HG03196 (cell line): ENCODE measurements at regions not wholly inside any gene's neighbourhood (a gene's known extent, or its start where the extent isn't known, plus 50 kb on each side); places are given as distances from the start of the nearest gene placed in this dataset.

Experiments used
- ATAC-seq: cut with Tn5 transposase; IDR thresholded peaks from one replicate; pipeline ENCODE4 v1.9.1; 2021; ENCODE audit not compliant: unreplicated experiment

- ATAC-seq, result no peak
These were observed 1825.1 kb upstream of the IGFBP7 start for GRCh38 chr4:58935332-58935731.

GRCh38 chr4:58936436-58936835 lies 1826.3 kb upstream of the IGFBP7 start:
- no peak for ATAC-seq

GRCh38 chr4:58940167-58940566 lies 1830.0 kb upstream of the IGFBP7 start:
- ATAC-seq, result no peak

GRCh38 chr4:58941286-58941685 lies 1831.1 kb upstream of the IGFBP7 start:
- no peak for ATAC-seq

- no peak for ATAC-seq
These were observed 1843.4 kb upstream of the IGFBP7 start for GRCh38 chr4:58953575-58953974.

- no peak for ATAC-seq
These were observed 1847.5 kb upstream of the IGFBP7 start for GRCh38 chr4:58957711-58958110.

GRCh38 chr4:58961283-58961682 lies 1851.1 kb upstream of the IGFBP7 start:
- no peak for ATAC-seq

GRCh38 chr4:58961925-58962324 lies 1851.7 kb upstream of the IGFBP7 start:
- no peak for ATAC-seq

GRCh38 chr4:58962424-58962823 lies 1852.2 kb upstream of the IGFBP7 start:
- ATAC-seq, result no peak

GRCh38 chr4:58981828-58982227 lies 1871.6 kb upstream of the IGFBP7 start:
- ATAC-seq, result no peak

GRCh38 chr4:58983887-58984286 lies 1873.7 kb upstream of the IGFBP7 start:
- ATAC-seq, result no peak

- no peak for ATAC-seq
These were observed 1892.0 kb upstream of the IGFBP7 start for GRCh38 chr4:59002148-59002547.

GRCh38 chr4:59024257-59024656 lies 1914.1 kb upstream of the IGFBP7 start:
- ATAC-seq, result no peak

- ATAC-seq, result no peak
These were observed 1927.6 kb upstream of the IGFBP7 start for GRCh38 chr4:59037812-59038211.

GRCh38 chr4:59039046-59039445 lies 1928.9 kb upstream of the IGFBP7 start:
- no peak for ATAC-seq

GRCh38 chr4:59044286-59044900 lies 1934.2 kb upstream of the IGFBP7 start:
- ATAC-seq, result no peak

- no peak for ATAC-seq
These were observed 1943.9 kb upstream of the IGFBP7 start for GRCh38 chr4:59054086-59054485.

GRCh38 chr4:59057804-59058203 lies 1947.6 kb upstream of the IGFBP7 start:
- ATAC-seq, result no peak

GRCh38 chr4:59058543-59058942 lies 1948.4 kb upstream of the IGFBP7 start:
- no peak for ATAC-seq

- ATAC-seq, result no peak
These were observed 1950.0 kb upstream of the IGFBP7 start for GRCh38 chr4:59060002-59060846.

GRCh38 chr4:59060895-59061294 lies 1950.7 kb upstream of the IGFBP7 start:
- no peak for ATAC-seq

GRCh38 chr4:59063015-59063720 lies 1953.0 kb upstream of the IGFBP7 start:
- no peak for ATAC-seq
